Skin of body (tissue), 1 donor: ENCODE measurements at regions not wholly inside any gene's neighbourhood (a gene's known extent, or its start where the extent isn't known, plus 50 kb on each side); places are given as distances from the start of the nearest gene placed in this dataset.
A peak's percentile ranks its signal among the peaks of the same experiment; 100 is the strongest.

Source experiments
- DNase-seq: peaks from one replicate; lab custom pipeline; 2025; lab: John Stamatoyannopoulos, UW

- no peak for DNase-seq
These were observed 57.1 kb downstream of the FAM181B start for GRCh38 chr11:82676483-82677094.

DNA sequence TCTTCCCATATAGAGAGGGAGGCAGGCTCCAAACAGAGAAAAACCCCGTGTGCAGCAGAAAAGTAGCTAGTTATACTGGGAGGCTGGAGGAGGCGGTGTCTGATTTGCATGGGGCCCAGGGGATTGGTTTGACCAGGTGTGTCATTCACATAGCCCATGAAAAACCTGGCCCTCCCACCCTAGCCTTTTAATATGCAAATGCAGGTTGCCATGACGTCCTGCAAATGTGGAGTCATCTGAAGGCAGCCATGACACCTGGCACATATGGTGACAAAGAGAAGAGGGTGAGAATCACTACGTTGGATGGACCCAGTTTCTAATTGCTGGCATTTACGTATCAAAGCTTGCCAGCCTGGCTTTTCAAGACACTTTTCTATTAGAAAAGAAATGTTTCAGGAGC, 57.8 kb downstream of the FAM181B start:
- no peak for DNase-seq

DNA sequence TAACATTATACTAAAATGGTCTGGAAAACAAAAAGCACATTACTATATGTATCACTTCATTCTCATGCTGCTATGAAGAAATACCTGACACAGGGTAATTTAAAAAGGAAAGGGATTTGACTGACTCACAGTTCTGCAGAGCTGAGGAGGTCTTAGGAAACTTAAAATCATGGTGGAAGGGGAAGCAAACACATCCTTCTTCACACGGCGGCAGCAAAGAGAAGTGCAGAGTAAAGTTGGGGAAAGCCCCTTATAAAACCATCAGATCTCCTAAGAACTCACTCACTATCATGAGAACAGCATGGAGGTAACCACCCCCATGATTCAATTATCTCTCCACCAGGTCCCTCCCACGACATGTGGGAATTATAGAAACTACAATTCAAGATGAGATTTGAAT, 60.0 kb downstream of the FAM181B start:
- DNase-seq = no peak

GRCh38 chr11:82671451-82671850, 62.2 kb downstream of the FAM181B start:
- no peak for DNase-seq

GRCh38 chr11:82663535-82663934, 70.1 kb downstream of the FAM181B start:
- no peak for DNase-seq

DNA sequence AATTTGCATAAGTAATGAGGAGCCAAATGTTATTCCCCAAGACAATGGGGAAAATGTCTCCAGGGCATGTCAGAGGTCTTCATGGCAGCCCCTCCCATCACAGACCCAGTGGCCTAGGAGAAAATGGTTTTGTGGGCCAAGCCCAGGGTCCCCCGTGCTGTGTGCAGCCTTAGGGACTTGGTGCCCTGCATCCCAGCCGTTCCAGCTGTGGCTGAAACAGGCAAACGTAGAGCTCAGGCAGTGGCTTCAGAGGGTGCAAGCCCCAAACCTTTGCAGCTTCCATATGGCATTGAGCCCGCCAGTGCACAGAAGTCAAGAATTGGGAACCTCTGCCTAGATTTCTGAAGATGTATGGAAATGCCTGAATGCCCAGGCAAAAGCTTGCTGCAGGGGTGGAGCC, 79.9 kb downstream of the FAM181B start:
- DNase-seq = no peak

DNA sequence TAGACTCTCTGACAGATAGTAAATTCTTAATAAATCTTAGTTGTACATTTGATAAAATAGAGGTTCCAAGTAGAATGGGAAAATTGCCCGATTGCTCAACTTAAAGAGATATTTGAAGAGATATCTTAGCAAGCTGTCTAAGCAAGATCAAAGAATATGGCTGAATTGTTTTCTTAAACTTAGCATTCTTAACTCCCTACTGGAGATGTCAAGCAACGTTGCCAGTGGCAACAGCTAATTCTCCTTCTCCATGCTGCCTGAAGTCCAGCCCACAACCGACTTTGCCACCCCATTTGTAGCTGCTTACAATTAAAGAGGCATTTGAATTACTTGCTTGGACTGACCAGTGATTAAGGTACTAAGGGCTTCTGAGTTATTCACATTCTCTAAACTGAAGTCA, 94.4 kb downstream of the FAM181B start:
- DNase-seq = no peak

- DNase-seq = no peak
These were observed 97.0 kb downstream of the FAM181B start for GRCh38 chr11:82636615-82637014.

- DNase-seq = no peak
These were observed 99.6 kb downstream of the FAM181B start for GRCh38 chr11:82634091-82634490.

- DNase-seq = peak; percentile 5
These were observed 101.7 kb downstream of the FAM181B start for GRCh38 chr11:82631722-82632630.

DNA sequence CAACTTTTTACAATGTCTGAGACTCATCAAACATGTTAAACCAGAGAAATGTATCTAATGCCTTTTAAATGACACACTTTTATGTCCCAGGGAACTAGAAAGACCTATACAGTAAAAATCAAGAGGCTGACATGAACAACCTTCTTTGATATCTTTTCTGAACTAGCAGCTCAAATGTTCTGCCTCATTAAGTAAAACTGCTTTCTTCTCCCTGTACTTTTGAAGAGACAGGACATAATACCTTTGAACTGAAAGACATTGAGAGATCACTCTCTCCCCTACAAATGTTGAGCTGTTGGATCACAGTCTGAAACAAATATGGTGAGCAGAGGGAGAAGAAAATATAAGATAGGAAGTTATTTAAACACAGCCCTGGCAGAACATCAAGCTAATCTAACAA, 123.0 kb downstream of the FAM181B start:
- DNase-seq = no peak

DNA sequence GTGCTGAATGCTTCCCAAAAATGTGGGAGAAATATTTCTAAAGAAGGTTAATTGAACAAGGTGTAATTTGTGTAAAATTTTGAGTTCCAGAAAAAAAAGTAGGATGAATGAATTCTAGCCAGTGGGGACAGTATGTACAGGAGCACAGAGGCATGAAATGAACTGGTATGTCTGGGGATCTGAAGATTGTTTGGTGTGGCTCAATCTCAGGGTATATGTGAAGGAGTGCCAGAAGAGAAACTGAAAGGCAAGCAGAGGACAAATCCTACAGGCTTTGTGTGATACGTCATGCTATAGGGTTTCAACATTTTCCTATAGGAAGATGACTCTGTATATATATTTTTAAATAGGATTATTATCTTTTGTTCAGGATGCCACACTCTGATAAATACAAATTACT, 126.9 kb downstream of the FAM181B start:
- no peak for DNase-seq

DNA sequence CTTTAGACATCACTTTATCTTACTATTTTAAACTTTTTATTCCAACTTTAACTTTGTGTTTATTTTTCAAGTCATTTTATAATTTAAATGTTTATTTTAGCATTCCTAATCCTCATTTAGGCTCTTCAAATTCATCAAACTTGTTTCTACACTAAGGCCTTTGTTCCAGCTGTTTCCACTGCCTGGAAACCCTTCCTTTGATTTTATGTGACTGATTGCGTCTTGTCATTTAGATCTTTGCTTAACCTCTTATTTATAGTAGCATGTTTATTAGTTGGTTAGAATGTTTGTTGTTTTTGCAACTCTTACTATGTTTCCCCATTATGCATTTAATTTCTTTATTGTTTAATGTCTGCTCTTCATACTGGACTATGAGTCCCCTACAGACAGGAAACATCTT, 132.0 kb downstream of the FAM181B start:
- DNase-seq = no peak

- no peak for DNase-seq
These were observed 133.8 kb downstream of the FAM181B start for GRCh38 chr11:82599836-82600235.

- DNase-seq = no peak
These were observed 147.1 kb downstream of the FAM181B start for GRCh38 chr11:82586581-82586980.

GRCh38 chr11:82577246-82577645, 156.4 kb downstream of the FAM181B start:
- no peak for DNase-seq

DNA sequence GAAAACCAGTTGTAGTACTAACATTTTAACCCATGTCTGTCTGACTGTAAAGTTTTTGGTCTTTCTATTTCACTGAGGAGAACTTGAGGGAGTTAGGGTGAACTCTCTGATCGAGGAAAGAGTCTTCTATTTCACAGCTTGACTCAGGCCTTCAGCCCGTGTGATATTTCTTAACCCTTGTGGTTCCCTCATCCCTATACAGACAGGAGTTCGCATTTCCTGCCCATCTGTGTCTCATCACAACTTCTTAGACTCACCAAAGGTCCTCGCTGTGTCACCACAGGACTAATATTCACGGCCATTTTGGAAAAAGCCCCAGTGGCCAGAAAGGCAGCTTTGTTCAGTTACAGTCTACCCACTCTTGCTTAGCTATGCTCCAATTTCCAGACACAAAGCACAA, 172.8 kb downstream of the FAM181B start:
- no peak for DNase-seq

GRCh38 chr11:82559609-82560008, 174.1 kb downstream of the FAM181B start:
- no peak for DNase-seq

- no peak for DNase-seq
These were observed 176.4 kb downstream of the FAM181B start for GRCh38 chr11:82557274-82557673.

- DNase-seq = no peak
These were observed 177.5 kb downstream of the FAM181B start for GRCh38 chr11:82556210-82556609.

GRCh38 chr11:82546661-82547557, 186.8 kb downstream of the FAM181B start:
- no peak for DNase-seq

GRCh38 chr11:82539669-82540068, 194.0 kb downstream of the FAM181B start:
- no peak for DNase-seq
